MCF 10A (cell line): ENCODE measurements at regions not wholly inside any gene's neighbourhood (a gene's known extent, or its start where the extent isn't known, plus 50 kb on each side); places are given as distances from the start of the nearest gene placed in this dataset.

Source experiments
- BruUV-seq: library from RNA; stranded (reverse); fragments of 400-500 nt; replicated peaks from 2 replicates; lab custom pipeline; 2021; lab: Mats Ljungman, UMichigan
- CTCF ChIA-PET: fragments of 300-600 bp; sonication (Branson Sonifier 250); formaldehyde crosslinking; extraction: SDS; loops from one replicate; lab custom pipeline; 2021; ENCODE audit warnings: antibody characterized with exemption, inconsistent platforms; lab: Yijun Ruan, JAX
- POLR2A ChIA-PET: fragments of 300-600, 350-650 bp; sonication (Branson Sonifier 250); formaldehyde crosslinking; extraction: SDS; loops from one replicate; lab custom pipeline; 2020; ENCODE audit warnings: antibody characterized with exemption, inconsistent platforms; lab: Yijun Ruan, JAX
- DNase-seq: peaks from one replicate; pipeline ENCODE4 v3.0.0-alpha.2; 2018; ENCODE audit not compliant: unreplicated experiment
- H3K27ac Mint-ChIP-seq: one replicate; pipeline ENCODE4 v1.8.0; 2022; ENCODE audit warnings: mild to moderate bottlenecking, low read depth, mixed read lengths; ENCODE audit not compliant: unreplicated experiment
- H3K27me3 Mint-ChIP-seq: one replicate; pipeline ENCODE4 v1.8.0; 2022; ENCODE audit warnings: mixed read lengths; ENCODE audit not compliant: insufficient read depth, unreplicated experiment
- H3K36me3 Mint-ChIP-seq: one replicate; pipeline ENCODE4 v1.8.0; 2022; ENCODE audit warnings: mild to moderate bottlenecking, moderate library complexity, mixed read lengths; ENCODE audit not compliant: insufficient read depth, unreplicated experiment
- H3K4me1 Mint-ChIP-seq: one replicate; pipeline ENCODE4 v1.8.0; 2022; ENCODE audit warnings: mixed read lengths; ENCODE audit not compliant: insufficient read depth, unreplicated experiment
- H3K4me3 Mint-ChIP-seq: one replicate; pipeline ENCODE4 v1.8.0; 2022; ENCODE audit warnings: mild to moderate bottlenecking, moderate library complexity, mixed read lengths; ENCODE audit not compliant: unreplicated experiment
- H3K9me3 Mint-ChIP-seq: one replicate; pipeline ENCODE4 v1.8.0; 2022; ENCODE audit warnings: mixed read lengths; ENCODE audit not compliant: unreplicated experiment
- CTCF ChIP-seq: fragments of 200-600 bp; IDR thresholded peaks from one replicate; pipeline ENCODE4 v1.8.0; 2022; ENCODE audit warnings: antibody characterized with exemption, mild to moderate bottlenecking; ENCODE audit not compliant: unreplicated experiment
- intact Hi-C: fragments of 100-400 bp; cut with micrococcal nuclease; formaldehyde crosslinking; loops from 2 replicates; pipeline ENCODE4 v1.14.1; 2022

GRCh38 chr2:42877511-42877910, 85.1 kb upstream of the HAAO start:
- no peak overlapping the region for H3K27ac Mint-ChIP-seq
- BruUV-seq, result no TSS peak

GRCh38 chr2:42876326-42876751, 84.0 kb upstream of the HAAO start:
- BruUV-seq, result no TSS peak
- H3K9me3 Mint-ChIP-seq, result no peaks in the 10 kb centered on the region
- CTCF ChIA-PET, result interaction anchor here (2.4 kb wide), 1 partner anchor 16 kb away, joined by 10 read pairs; no protein-coding TSS in a partner anchor
- intact Hi-C loops, result no loop called here
- no peak overlapping the region for H3K4me3 Mint-ChIP-seq
- no peak for TF ChIP-seq CTCF
- no peaks in the 10 kb centered on the region for H3K27me3 Mint-ChIP-seq
- H3K27ac Mint-ChIP-seq, result no peak overlapping the region
- H3K36me3 Mint-ChIP-seq, result no peaks in the 10 kb centered on the region
- POLR2A ChIA-PET, result no interaction called here
- no peak for DNase-seq
- no peaks in the 10 kb centered on the region for H3K4me1 Mint-ChIP-seq

More at GRCh38 chr2:42877511-42877910, 85.1 kb upstream of the HAAO start:
- intact Hi-C loops, result no loop called here
- POLR2A ChIA-PET, result interaction anchor here (0.6 kb wide), 1 partner anchor 824 kb away, joined by 3 read pairs; no protein-coding TSS in a partner anchor
- no peak for TF ChIP-seq CTCF
- peaks cover 8% of the 10 kb centered on the region for H3K4me1 Mint-ChIP-seq
- H3K9me3 Mint-ChIP-seq, result no peaks in the 10 kb centered on the region
- H3K27me3 Mint-ChIP-seq, result no peaks in the 10 kb centered on the region
- no peaks in the 10 kb centered on the region for H3K36me3 Mint-ChIP-seq
- no peak for DNase-seq
- no peak overlapping the region for H3K4me3 Mint-ChIP-seq
- CTCF ChIA-PET, result no interaction called here

- Mint-ChIP-seq H3K27me3 (no peaks in the 10 kb centered on the region), H3K27ac (no peak overlapping the region), H3K9me3 (no peaks in the 10 kb centered on the region), H3K4me3 (no peak overlapping the region), H3K4me1 (no peaks in the 10 kb centered on the region), H3K36me3 (no peaks in the 10 kb centered on the region)
- intact Hi-C loops, result no loop called here
- no peak for DNase-seq
- ChIA-PET CTCF (interaction anchor here (2.4 kb wide), 1 partner anchor 16 kb away, joined by 10 read pairs; no protein-coding TSS in a partner anchor), POLR2A (no interaction called here)
- TF ChIP-seq CTCF, result no peak
- BruUV-seq, result no TSS peak
Measured at GRCh38 chr2:42875880-42876279, 83.5 kb upstream of the HAAO start.

- TF ChIP-seq CTCF, result no peak
- H3K4me1 Mint-ChIP-seq, result no peaks in the 10 kb centered on the region
- H3K9me3 Mint-ChIP-seq, result no peaks in the 10 kb centered on the region
- intact Hi-C loops, result no loop called here
- H3K36me3 Mint-ChIP-seq, result no peaks in the 10 kb centered on the region
- ChIA-PET CTCF (interaction anchor here (0.7 to 2.4 kb wide), 2 partner anchors 15 to 124 kb away, joined by 3 to 10 read pairs; no protein-coding TSS in a partner anchor), POLR2A (interaction anchor here (0.7 kb wide), 1 partner anchor 23 kb away, joined by 3 read pairs; no protein-coding TSS in a partner anchor)
- DNase-seq, result no peak
- H3K27ac Mint-ChIP-seq, result no peak overlapping the region
- BruUV-seq, result no TSS peak
- H3K27me3 Mint-ChIP-seq, result no peaks in the 10 kb centered on the region
- no peak overlapping the region for H3K4me3 Mint-ChIP-seq
Measured at GRCh38 chr2:42874949-42875801, 82.8 kb upstream of the HAAO start.
